ENCODE measurements at regions not wholly inside any gene's neighbourhood (a gene's known extent, or its start where the extent isn't known, plus 50 kb on each side); places are given as distances from the start of the nearest gene placed in this dataset.

DNA sequence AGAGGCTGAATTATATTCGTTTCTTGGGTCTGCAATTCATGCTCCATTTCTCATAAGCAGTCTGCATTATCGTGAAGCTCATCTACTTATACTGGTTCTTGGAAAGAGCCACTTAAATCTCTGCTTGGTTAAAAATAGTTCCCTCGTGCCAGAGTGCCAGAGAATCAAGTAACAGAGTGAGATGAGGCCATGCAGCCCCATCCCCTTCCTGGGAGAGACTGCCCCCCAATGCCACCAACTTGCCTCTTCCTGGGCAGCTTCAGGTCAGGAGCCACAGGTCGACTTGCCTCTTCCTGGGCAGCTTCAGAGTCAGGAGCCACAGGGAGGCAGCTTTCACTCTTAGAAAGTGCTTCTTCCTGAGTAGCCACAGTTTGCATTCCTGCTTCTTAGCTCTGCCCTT, 223.9 kb upstream of the ZBED5 start:
- in situ Hi-C loops (cut with HindIII; ENCODE audit: low sequenced_read_pairs), result no loop called here

DNA sequence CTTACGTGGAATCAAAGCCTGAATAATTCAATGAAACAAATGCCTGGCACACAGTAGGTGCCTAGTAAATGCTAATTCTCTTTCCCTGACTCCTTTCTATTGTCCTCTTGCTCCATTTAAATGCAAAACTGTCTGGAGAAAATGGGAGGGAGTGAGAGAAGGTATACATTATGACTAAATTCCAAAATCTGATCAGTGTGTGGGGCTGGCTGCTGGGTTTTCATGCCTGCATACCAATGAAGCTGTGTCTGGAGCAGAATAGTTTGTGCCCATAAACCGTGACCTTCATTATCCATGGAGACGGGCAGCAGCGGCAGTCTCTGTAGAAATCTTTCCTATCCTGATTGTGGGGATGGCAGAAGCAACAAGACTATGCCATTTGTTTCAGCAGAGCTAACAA, 223.4 kb upstream of the ZBED5 start:
- in situ Hi-C loops (cut with HindIII; ENCODE audit: low sequenced_read_pairs), result no loop called here

DNA sequence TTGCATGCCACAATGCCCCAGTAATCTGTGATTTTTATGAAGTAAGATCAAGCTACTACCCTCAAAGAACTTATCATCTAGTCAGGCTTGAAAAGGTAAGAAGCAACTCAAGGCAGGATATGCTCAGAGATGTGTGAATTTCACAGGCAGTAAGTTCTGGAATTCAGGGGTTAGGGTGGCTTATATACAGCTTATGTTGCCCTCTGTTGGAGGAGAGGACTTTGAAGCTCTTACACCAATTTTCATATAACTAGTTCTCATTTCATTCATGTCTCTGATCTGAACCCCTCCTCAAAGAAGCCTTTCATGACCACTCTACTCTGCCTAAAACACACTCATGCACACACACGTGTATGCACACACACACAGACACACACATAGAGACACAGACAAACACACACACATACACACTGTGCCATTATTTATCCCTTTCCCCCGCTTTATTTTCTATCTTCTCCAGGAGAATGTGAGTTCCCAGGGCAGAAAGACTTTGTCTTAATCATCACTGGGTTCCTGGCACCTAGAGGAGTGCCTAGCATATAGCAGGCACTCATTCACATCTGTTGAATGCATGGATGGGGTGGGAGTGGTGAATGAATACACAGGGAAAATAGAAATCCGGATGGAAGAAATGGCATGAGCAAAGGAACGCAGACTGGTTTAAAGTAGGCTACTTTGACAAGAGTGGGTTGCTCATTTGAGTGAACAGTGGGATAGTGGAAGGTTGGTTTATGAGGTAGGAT, 220.7 kb upstream of the ZBED5 start:
- in situ Hi-C loops (cut with HindIII; ENCODE audit: low sequenced_read_pairs), result no loop called here

DNA sequence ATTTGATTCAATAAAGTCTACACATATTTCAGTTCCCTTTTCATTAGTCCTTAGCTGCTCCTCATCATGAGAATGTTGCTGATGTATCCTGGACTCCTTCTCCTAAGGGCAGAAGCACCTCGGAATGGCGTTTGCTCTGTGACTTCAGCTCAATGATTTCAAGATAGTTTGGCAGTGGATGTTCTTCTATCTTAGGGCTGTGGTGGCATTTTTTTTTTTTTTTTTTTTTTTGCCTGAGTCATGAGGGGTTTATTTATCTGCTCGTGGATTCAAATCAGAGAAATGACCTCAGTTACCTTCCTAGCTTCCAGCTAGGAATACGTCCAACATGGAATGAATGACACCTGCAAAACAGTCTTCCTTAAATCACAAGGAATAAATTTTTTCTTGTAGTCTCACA, 220.0 kb upstream of the ZBED5 start:
- in situ Hi-C loops (cut with HindIII; ENCODE audit: low sequenced_read_pairs), result no loop called here

DNA sequence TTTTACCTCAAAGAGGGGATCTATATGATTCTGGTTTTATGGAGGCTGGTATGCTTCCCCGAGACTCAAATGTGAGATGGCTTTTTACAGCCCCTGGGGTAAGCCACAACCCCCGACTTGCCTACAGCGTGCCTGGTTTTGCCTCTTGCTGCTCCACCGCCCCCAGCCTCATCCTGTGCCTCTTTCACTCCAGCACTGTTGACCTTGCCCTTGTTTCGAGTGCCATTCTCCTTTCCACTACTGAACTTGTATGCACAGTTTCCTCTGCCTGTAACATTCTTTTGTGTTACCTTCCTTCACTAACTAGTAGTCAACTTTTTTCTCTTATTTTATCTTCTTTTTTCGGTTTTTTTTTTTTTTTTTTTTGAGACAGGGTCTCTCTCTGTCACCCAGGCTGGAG, 219.0 kb upstream of the ZBED5 start:
- in situ Hi-C loops (cut with HindIII; ENCODE audit: low sequenced_read_pairs), result no loop called here

DNA sequence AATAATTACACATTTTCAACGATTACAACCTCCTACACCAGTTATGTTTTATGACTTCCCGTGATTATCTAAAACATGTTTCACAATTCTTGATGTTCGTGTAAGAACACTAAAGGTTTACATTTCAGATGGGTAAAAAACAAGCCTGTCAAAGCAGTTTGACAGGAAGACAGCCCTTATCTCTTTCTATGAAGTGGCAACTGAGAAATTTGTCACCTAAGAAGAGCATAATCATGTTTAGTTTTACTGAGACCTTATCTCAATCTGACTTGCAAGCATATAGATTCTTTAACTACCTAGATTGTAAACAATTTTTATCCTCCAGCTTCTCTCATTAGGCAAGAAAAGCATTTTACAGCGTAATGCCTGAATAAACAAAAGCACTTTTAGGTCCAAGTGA, 218.4 kb upstream of the ZBED5 start:
- in situ Hi-C loops (cut with HindIII; ENCODE audit: low sequenced_read_pairs), result no loop called here

DNA sequence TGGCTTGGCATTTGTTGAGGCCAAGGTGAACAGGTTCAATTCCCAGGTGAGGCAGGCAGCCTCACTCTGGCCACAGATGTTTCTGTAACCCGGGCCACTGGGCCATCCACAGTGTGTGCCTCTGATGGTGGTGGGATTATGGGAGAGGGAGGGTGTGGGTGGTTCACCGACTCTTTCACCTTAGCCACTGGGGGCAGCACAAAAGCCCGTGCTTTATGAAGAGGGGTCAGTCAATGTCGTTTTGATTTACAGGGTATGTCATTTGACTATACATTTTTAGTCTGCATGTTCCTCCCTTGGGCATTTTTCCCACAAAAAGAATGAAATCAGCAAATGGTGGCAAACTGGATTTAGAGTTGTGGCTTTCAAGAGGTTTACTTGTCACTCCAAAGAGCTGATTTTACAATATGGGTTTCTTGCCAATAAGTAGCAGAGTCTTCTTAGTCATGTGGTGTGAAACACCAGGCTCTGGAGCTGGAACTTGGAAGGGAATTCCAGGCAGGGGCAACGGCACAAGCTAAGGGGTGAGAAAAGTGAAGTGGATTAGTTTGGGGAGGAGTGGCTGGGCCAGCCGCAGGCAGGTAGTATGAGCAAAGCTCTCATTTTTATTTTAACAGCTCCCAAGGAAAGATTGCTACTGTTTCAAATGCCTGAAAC, 217.8 kb upstream of the ZBED5 start:
- in situ Hi-C loops (cut with HindIII; ENCODE audit: low sequenced_read_pairs), result no loop called here

DNA sequence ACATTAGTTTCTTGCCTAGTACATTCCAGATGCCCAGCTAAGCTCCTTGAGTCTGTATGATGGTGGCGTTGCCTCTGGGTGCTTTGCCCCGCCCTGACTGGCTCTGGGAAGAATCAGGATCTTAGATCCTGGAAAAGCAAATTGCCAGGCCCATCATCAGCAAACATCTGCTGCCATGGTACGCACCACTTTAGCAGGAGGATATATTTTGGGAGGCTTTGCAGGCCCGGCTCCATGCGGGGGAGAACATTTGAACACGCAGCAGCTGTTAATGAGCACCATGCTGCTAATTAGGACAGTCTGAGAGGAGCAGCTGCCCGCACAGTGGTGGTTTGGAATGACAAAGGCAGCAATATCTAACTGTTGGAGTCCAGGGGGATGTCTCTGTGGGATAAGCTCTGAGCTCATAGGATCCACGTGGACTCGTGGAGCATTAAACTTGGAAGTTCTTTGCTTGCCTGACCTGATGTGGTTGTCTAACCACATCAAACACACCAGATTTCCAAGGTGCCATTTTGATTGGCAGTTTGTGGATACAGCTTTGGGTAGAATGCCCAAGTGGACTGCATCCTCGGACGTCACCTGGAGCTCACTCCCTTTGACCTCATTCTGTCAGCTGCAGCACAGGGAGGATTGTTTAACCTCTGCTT, 217.0 kb upstream of the ZBED5 start:
- in situ Hi-C loops (cut with HindIII; ENCODE audit: low sequenced_read_pairs), result no loop called here

DNA sequence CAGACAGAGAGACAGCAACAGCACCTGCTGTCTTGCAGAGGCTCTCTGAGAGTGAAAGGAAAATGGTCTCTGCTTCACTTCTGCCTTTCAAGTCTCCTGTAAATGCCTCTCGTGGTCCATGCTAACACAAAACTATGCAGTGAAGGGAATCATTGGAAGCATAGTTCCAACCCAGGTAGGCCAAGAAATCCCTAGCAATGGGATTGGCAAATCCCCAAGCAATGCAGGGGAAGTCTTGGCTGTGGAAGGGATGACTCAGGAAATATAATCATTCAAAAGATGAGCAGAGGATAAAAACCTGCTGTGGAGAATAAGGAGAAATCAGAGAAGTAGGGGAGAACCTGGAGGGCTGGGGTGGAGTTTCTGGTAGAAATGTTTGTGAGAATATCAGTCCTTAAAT, 216.1 kb upstream of the ZBED5 start:
- in situ Hi-C loops (cut with HindIII; ENCODE audit: low sequenced_read_pairs), result no loop called here

DNA sequence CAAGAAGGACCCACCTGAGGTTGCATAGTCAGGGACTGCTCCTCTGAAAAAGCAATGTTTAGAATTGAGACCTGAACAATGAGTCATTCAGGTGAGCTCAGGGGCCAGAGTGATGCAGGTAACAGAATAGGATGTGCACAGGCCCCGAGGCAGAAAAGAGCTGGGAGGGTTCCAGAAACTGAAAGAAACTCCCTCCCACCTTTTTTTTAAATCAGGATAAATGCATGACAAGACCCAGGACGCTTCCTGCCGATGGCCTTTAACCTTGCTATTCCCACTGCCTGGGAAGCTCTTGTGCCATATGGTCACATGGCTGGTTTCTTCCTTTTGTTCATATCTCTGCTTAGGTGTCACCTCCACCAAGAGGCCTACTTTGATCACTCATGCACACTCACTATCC, 214.2 kb upstream of the ZBED5 start:
- in situ Hi-C loops (cut with HindIII; ENCODE audit: low sequenced_read_pairs), result no loop called here

DNA sequence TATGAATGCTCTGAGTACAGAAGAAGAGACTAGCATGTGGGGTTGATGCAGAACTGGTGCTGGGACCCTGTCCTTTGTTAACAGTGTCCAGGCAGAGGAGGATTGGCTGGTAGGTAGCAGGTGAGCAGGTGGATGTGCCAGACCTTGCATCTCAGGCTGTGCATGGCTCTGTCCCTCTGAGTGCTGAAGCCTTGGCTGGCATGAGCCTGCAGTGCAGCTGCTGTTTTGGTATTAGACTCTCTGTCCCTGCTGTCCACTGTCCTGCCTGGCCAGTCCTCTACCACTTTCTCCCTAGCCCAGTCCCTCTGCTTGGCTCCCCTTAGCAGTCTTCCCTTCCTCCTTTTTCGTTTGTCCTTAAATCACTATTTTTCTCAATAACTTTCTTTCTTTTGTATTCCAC, 213.6 kb upstream of the ZBED5 start:
- in situ Hi-C loops (cut with HindIII; ENCODE audit: low sequenced_read_pairs), result no loop called here

DNA sequence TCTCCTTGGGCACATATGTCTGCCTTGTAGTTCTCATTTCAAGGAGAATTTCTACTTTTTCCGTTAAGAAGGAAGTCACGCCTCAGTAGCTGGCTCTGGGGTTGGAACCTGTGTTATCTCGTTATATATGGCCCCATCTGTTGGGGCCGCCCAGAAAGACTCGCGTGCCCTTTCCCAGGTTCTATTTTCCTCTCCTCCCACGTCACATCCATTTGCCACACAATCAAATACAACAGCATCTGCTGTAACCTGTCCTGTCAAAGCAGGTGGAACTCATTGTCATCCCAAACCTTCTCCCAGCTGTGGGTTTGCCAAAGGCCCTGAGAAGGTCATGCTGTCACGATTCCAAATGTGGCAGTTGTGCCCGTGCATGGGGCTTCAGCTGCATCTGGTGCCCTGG, 213.1 kb upstream of the ZBED5 start:
- in situ Hi-C loops (cut with HindIII; ENCODE audit: low sequenced_read_pairs), result no loop called here

DNA sequence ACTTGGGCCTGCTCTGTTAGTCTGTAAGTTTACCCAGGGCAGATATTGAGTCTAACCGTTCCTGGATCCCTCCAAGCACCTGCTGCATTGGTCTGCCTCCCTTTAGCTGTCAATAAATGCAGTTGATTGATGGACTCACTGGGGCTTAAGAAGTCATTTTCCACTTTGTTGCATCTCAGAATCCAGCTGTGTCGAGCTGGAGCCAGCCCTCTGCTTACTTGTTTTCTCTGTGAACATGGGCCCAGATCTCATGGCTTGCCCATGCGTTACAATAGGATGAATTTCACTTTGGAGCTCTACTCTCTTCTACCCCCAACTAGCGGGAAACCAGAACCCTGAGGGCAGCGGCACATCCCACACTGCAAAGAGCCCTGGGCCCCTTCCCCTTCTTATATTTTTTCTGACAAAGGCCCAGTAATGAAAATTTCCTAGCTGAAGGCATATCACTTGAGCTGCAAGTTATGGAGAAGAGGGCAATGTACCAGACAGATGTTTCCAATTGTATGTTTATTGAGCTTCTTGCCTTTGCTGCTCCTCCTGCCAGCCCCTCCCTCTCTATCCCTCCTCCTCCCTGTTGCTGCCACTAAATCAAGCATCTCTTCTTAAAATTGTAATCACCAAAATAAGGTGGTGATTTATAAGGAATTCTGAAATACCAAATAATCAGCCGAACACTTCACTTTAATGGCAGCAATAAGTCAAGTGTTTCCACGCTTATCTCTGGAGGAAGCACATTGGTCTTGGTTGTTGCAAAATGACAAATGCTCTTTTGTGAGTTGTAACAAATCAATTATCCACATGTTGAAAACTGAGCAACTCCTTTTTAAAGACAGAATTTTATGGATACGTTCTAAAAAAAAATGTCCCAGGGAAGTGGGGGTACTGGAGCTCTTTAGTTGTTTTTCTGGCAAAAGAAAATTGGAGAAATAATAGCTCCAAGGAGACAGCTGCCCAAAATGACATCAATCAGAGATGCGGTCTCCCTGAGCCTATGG, 212.3 kb upstream of the ZBED5 start:
- in situ Hi-C loops (cut with HindIII; ENCODE audit: low sequenced_read_pairs), result no loop called here

DNA sequence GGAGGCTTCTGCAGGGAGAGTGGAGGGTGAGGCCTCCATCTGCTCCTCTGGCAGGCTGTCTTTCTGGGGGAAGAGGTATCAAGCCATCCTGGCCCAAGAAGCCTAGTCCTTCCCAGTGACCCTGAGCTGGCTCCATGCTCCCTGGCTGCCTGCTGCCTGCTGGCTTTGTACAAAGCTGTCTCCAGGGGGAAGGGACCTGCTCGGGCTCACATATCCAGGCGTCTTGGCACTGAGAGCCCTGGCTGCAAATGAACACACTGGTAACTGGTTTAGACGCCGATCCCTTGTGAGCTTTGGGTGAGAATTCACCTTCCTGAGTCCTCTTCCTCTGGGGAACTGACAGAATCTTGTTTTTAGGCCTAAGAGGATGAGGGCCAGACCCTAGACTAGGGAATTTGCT, 210.3 kb upstream of the ZBED5 start:
- in situ Hi-C loops (cut with HindIII; ENCODE audit: low sequenced_read_pairs), result no loop called here

DNA sequence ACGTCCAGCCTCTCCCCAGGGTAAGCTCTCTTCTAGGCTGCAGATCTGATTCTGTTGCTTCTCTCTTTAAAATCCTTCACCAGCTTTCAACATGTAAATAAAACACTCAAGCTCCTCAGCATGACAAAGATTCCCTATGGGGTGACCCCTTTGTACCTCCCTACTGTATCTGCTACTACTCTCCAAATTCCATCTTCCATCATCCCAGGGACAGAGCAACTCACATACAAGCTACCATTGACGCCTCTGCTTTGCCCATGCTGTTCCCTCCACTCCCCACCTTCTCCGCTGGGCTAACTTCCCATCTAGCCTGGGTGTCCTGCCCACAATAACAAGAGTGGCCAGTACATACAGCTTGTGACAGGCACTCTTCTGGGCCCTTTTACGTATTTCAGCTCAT, 207.5 kb upstream of the ZBED5 start:
- in situ Hi-C loops (cut with HindIII; ENCODE audit: low sequenced_read_pairs), result no loop called here

DNA sequence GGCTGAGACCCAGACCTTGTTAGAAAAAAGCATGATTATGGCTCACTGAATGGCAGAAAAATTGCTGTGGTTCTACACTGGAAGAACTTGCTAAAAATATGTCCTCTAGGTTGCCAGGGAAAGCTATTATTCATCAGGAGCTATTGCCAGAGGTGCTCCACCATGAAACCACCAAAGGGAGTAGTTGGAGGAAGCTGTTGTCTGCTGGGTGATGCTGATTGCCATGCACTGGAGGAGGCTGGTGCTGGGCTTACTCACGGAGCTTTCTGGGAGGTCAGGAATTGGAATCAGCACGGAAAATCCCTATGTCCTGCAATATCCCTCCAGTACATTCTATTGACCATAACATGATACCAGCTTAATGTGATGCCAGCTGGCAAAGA, 199.6 kb upstream of the ZBED5 start:
- in situ Hi-C loops (cut with HindIII; ENCODE audit: low sequenced_read_pairs), result no loop called here

DNA sequence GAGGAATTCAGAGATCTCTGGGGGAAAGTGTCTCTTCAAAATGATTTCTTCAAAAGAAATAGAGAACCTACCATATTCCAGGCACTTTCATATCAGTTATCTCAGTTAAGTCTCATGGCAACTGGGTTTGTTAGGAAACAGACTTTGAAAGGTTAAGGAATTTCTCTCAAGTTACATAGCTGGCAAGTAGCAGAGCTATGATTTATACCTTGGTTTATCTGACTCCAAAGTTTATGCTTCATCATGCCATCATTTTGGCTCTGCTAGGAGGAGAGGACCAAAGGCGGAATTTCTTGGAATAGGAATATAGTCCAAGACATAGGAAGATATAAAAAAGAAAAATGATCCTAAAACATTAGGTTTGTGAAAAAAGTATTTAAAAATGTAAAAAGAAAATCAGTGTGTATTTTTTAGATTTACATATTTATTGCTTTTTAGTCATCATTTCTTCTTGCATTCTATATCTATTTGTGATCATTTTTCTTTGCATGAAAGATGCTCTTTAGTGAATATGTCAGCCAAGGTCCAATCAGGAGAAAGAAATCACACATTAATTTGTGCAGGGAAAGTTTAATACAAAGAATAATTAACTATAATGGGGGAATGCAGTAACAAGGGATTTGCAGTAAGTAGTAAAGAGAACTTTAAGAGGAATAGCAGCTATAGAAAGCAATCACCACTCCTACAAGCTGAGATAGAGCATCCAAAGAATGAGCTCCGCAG, 199.1 kb upstream of the ZBED5 start:
- in situ Hi-C loops (cut with HindIII; ENCODE audit: low sequenced_read_pairs), result no loop called here

DNA sequence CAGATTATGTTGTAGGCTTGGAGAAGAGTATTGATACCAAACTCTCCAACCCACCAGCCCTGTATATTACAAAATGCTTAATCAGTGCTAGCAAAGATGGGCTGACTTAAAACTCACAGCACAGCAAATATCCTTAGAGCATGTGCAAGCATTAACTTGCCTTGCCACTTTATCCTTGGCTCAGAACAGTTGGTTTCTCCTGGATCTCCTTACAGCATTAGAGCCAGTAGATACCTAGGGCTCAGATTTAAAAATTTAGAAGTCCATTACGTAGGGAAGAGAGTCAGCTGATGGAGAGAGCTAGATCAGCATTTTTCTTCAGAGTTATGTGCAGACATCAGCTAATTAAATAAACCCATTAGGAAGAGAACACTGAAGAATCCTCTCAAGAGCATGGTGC, 198.5 kb upstream of the ZBED5 start:
- in situ Hi-C loops (cut with HindIII; ENCODE audit: low sequenced_read_pairs), result no loop called here

DNA sequence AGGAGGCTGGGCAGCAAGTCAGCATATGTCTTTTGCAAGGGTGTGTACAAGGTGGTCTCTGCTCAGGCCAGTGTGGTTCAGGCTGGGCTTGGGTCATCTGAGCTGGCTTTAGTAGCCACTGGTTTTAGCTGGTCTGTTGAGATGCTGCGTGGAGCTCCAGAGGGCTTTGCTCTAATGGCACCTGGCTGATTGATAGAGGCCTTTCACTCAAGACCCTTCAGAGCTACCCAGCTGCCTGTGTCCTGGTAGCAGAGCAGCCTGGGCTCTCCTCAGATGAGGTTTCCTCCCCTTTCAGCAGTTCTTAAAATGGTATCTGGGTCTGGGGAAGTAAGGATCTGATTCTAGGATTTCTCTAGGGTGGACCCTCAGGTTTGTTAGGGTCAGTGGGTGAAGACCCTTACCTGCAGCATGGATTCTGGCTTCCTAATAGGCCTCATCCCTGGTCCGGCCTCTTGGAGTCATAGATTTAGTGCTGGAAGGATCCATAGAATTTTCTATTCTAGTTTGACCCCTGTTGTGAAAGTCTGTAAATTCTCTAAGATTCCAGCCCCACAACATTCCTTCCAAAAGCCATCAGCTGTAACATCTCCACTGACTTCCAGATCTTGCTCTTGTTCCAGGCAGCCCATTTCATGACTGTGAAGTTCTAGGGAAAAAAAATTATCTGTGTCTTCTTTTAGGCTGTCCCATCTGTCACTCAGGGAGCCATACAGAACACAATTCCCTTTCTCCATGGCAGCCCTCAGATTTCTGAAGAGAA, 190.2 kb upstream of the ZBED5 start:
- in situ Hi-C loops (cut with HindIII; ENCODE audit: low sequenced_read_pairs), result loop anchor here (25.0 kb wide), 1 partner anchor 739 kb away; no protein-coding TSS in a partner anchor

DNA sequence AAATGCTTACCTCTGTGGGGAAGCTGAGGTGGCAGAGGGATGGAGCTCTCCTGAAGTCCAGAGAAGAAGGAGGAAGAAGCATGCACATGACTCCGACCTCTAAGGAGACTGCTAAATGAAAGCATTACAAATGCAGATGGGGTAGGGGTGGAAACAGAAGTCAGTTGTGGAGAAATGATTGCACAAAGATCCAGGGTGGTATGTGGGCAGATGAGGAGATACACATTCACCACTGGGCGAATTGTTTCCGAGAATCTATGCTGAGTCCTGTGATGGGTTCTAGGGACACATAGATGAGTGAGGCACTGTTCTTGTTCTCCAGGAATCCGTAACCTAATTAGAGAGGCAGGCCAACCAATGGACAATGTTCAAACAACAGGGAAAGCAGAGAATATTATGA, 188.9 kb upstream of the ZBED5 start:
- in situ Hi-C loops (cut with HindIII; ENCODE audit: low sequenced_read_pairs), result loop anchor here (25.0 kb wide), 1 partner anchor 741 kb away; no protein-coding TSS in a partner anchor

Data from endothelial cell of hepatic sinusoid (primary cell).